ENCODE measurements at regions not wholly inside any gene's neighbourhood (a gene's known extent, or its start where the extent isn't known, plus 50 kb on each side); places are given as distances from the start of the nearest gene placed in this dataset.

- no peaks in the 10 kb centered on the region for H3K9me3 ChIP-seq (ENCODE audit: control insufficient read depth, insufficient read depth, low read length)
- H3K9ac ChIP-seq (ENCODE audit: low read depth, low read length): no peak overlapping the region
Observed at GRCh38 chr15:94535298-94536048, 304.1 kb downstream of the MCTP2 start.

GRCh38 chr15:94536549-94536948 lies 305.2 kb downstream of the MCTP2 start:
- Histone ChIP-seq H3K36me3 (ENCODE audit: insufficient read depth, low read length) (no peaks in the 10 kb centered on the region), H3K9ac (ENCODE audit: low read depth, low read length) (no peak overlapping the region), H3K9me3 (ENCODE audit: control insufficient read depth, insufficient read depth, low read length) (no peaks in the 10 kb centered on the region), H3K4me1 (ENCODE audit: insufficient read depth, low read length) (peaks cover 7% of the 10 kb centered on the region; the same call in 1 of the 2 replicates)

More at GRCh38 chr15:94535298-94536048, 304.1 kb downstream of the MCTP2 start:
- H3K4me1 ChIP-seq (ENCODE audit: insufficient read depth, low read length): peaks cover 7% of the 10 kb centered on the region; the same call in 1 of the 2 replicates
- no peaks in the 10 kb centered on the region for H3K36me3 ChIP-seq (ENCODE audit: insufficient read depth, low read length)

- Histone ChIP-seq H3K4me1 (ENCODE audit: insufficient read depth, low read length) (no peaks in the 10 kb centered on the region), H3K36me3 (ENCODE audit: insufficient read depth, low read length) (no peaks in the 10 kb centered on the region)
Observed at GRCh38 chr15:94538280-94538679, 306.9 kb downstream of the MCTP2 start.

DNA sequence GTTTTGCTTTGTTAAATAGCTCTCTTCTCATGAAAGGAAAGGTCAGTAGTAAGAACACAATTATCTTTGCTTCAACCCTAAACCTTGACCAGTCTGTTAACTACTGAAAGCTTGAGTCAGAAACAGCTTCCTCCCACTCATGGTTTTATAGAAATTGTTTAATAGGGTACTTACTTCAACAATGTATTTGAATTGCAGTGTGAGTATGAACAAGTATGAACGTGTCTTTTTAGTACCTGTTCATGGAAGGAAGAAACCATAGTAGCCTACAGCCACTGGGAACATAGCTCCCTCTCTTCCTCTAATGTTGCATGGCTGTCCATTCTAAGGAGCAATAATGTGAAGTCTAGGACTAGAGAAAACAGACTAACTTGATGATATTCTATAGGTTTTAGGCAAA lies 311.0 kb downstream of the MCTP2 start:
- Histone ChIP-seq H3K9ac (ENCODE audit: low read depth, low read length) (no peak overlapping the region), H3K36me3 (ENCODE audit: insufficient read depth, low read length) (no peaks in the 10 kb centered on the region), H3K4me1 (ENCODE audit: insufficient read depth, low read length) (no peaks in the 10 kb centered on the region), H3K9me3 (ENCODE audit: control insufficient read depth, insufficient read depth, low read length) (no peaks in the 10 kb centered on the region)

More at GRCh38 chr15:94538280-94538679, 306.9 kb downstream of the MCTP2 start:
- Histone ChIP-seq H3K9ac (ENCODE audit: low read depth, low read length) (no peak overlapping the region), H3K9me3 (ENCODE audit: control insufficient read depth, insufficient read depth, low read length) (no peaks in the 10 kb centered on the region)

DNA sequence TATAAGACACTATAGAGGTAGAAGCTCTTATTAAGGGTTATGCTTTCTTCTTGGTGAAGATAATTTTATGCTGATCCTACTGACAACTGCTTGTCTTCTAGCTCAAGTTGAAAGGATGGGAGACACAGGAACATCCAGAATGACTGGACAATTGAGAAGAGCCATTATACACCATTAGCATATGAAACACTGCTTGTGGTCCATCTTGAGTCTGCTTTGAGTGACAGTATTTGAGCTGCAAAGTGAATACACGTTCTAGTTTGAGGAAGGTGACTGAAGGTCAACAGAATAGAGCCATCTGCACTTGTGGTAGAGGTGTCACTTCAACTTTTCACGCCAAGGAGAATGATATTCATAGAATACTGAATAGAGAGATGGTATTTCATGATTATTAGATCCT lies 315.4 kb downstream of the MCTP2 start:
- Histone ChIP-seq H3K9ac (ENCODE audit: low read depth, low read length) (no peak overlapping the region), H3K9me3 (ENCODE audit: control insufficient read depth, insufficient read depth, low read length) (no peaks in the 10 kb centered on the region), H3K4me1 (ENCODE audit: insufficient read depth, low read length) (no peaks in the 10 kb centered on the region), H3K36me3 (ENCODE audit: insufficient read depth, low read length) (no peaks in the 10 kb centered on the region)

GRCh38 chr15:94547711-94548110 lies 316.4 kb downstream of the MCTP2 start:
- no peak overlapping the region for H3K9ac ChIP-seq (ENCODE audit: low read depth, low read length)
- H3K36me3 ChIP-seq (ENCODE audit: insufficient read depth, low read length): no peaks in the 10 kb centered on the region
- no peaks in the 10 kb centered on the region for H3K4me1 ChIP-seq (ENCODE audit: insufficient read depth, low read length)
- H3K9me3 ChIP-seq (ENCODE audit: control insufficient read depth, insufficient read depth, low read length): no peaks in the 10 kb centered on the region

DNA sequence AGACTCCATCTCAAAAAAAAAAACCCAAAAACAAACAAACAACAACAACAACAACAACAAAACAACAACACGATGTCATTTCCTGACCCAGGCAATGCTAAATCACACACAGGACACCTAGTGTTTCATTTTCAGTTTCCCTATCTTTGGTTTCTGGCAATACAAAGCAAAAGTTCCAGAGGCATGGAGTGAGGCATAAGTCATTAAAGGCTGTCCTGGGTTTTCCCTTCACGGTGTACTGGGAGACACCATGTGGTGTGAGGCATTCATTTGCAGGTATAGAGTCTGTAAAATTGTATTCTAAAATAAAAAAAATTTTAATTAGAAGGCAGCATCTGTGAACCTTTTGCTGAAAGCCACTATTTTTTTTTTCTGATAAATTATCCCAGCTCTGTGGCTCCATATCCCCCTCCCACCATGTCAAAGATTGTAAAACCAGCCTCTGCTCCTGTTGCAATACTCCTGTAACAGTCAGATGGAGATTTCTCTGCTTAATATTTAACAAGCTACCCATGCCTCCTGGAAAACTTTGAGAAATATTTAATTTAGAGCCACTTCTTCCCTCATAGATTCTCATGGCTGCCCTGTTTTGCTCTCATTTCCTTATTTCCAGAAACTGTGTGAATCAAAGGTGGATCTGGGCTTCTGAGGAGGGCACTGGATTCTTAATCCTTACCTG lies 324.6 kb downstream of the MCTP2 start:
- H3K9ac ChIP-seq (ENCODE audit: low read depth, low read length): no peak overlapping the region

GRCh38 chr15:94561036-94561689 lies 329.8 kb downstream of the MCTP2 start:
- Histone ChIP-seq H3K4me1 (ENCODE audit: insufficient read depth, low read length) (no peaks in the 10 kb centered on the region), H3K9ac (ENCODE audit: low read depth, low read length) (no peak overlapping the region), H3K9me3 (ENCODE audit: control insufficient read depth, insufficient read depth, low read length) (no peaks in the 10 kb centered on the region; the same call in 1 of the 2 replicates), H3K36me3 (ENCODE audit: insufficient read depth, low read length) (no peaks in the 10 kb centered on the region)

More for the DNA sequence above, 324.6 kb downstream of the MCTP2 start:
- no peaks in the 10 kb centered on the region for H3K9me3 ChIP-seq (ENCODE audit: control insufficient read depth, insufficient read depth, low read length)
- H3K36me3 ChIP-seq (ENCODE audit: insufficient read depth, low read length): no peaks in the 10 kb centered on the region
- H3K4me1 ChIP-seq (ENCODE audit: insufficient read depth, low read length): no peaks in the 10 kb centered on the region

DNA sequence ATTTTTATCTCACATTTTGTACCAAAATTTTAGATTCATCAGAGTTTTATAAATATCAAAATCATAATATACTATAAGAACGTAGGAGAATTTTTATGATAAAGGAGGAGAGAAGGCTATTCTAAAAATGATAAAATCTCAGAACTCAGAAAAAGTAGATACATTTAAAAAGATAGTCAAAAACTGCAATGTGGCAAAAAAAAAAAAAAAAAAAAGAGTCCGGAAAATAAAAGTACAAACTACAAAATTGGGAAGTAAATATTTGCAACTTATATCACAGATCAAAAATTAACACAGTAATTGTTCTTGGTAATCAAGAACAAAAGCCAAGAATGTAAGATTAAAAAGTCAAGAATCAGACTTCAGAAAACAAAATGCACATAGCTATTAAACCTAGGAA lies 332.1 kb downstream of the MCTP2 start:
- H3K9ac ChIP-seq (ENCODE audit: low read depth, low read length): no peak overlapping the region
- no peaks in the 10 kb centered on the region for H3K4me1 ChIP-seq (ENCODE audit: insufficient read depth, low read length)
- no peaks in the 10 kb centered on the region; the same call in 1 of the 2 replicates for H3K9me3 ChIP-seq (ENCODE audit: control insufficient read depth, insufficient read depth, low read length)
- no peaks in the 10 kb centered on the region for H3K36me3 ChIP-seq (ENCODE audit: insufficient read depth, low read length)

- no peaks in the 10 kb centered on the region for H3K36me3 ChIP-seq (ENCODE audit: insufficient read depth, low read length)
- peak overlapping the region; percentile 14; the same call in 1 of the 2 replicates for H3K9ac ChIP-seq (ENCODE audit: low read depth, low read length)
- H3K9me3 ChIP-seq (ENCODE audit: control insufficient read depth, insufficient read depth, low read length): no peaks in the 10 kb centered on the region
- H3K4me1 ChIP-seq (ENCODE audit: insufficient read depth, low read length): peaks cover 4% of the 10 kb centered on the region
Observed at GRCh38 chr15:94576889-94577533, 345.6 kb downstream of the MCTP2 start.

DNA sequence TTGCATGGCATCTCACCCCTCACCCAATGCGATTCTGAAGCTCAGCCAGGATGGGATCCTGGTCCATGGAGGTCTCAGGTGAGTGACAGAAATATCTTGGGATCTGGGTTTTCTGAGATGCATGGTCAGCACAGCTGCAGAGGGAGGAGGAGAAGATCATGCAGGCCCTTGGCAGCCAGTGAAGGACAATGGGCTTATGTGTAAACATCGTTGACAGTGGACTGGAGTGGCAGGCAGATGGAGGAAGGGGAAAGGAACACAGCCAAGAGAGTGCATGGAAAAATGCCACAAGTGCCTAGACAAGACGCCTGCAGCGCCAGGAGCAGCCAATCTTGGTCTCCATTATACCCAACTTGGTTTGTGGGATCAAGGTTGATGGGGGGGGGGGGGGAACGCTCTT lies 347.9 kb downstream of the MCTP2 start:
- no peak overlapping the region for H3K9ac ChIP-seq (ENCODE audit: low read depth, low read length)
- H3K9me3 ChIP-seq (ENCODE audit: control insufficient read depth, insufficient read depth, low read length): no peaks in the 10 kb centered on the region
- no peaks in the 10 kb centered on the region for H3K36me3 ChIP-seq (ENCODE audit: insufficient read depth, low read length)
- peaks cover 4% of the 10 kb centered on the region for H3K4me1 ChIP-seq (ENCODE audit: insufficient read depth, low read length)

DNA sequence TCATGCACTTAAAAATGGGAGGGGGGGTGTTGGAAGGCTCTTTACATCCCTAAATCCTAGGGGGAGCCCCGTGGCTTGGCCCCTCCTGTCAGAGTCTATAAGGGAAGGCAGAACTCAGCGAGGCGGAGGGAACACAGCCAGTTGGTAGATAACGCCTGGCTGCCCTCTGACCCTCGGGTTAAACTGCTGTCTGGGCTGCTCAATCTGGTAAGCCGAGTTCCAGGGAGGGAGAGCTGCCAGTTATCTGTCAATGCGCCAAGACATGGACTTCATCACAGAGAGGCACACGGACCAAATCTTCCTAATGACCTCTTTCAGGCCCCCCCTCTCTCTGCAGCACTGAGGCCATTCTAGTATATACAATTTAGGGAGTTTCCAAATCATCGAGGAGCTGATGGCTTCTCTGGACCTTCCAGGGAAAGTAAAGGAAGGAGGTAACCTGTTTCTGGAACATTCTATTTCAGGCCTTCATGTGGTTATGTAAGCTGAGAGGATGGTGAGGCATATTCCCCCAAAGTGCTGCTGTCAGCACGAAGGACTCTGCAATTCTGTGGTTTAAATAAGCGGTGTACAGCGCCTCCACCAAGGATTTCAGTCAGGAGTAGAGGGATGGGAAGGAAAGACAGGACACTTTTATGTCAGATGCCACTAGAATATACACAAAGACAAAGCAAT lies 349.0 kb downstream of the MCTP2 start:
- Histone ChIP-seq H3K9me3 (ENCODE audit: control insufficient read depth, insufficient read depth, low read length) (no peaks in the 10 kb centered on the region), H3K9ac (ENCODE audit: low read depth, low read length) (no peak overlapping the region), H3K36me3 (ENCODE audit: insufficient read depth, low read length) (no peaks in the 10 kb centered on the region), H3K4me1 (ENCODE audit: insufficient read depth, low read length) (peaks cover 4% of the 10 kb centered on the region)

DNA sequence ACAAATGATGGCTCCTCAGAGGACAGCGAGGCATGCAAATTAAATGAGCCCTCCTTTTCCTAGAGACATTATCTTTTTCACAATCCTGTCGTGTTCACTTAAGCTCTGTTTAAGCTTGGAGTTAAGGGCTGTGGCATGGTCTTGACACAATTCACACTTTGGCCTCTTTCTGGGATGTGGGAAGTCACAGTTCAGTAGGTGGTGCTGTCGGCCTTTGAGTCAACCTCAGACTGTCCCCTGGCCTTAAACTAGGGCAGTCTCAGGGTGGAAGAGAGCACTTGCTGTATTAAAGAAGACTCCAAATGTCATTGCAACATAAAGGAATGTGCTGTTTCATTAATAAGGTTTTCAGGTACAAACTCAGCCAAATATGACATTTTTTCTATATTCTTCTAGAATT lies 351.0 kb downstream of the MCTP2 start:
- Histone ChIP-seq H3K4me1 (ENCODE audit: insufficient read depth, low read length) (peaks cover 4% of the 10 kb centered on the region; the same call in 1 of the 2 replicates), H3K36me3 (ENCODE audit: insufficient read depth, low read length) (no peaks in the 10 kb centered on the region), H3K9ac (ENCODE audit: low read depth, low read length) (no peak overlapping the region), H3K9me3 (ENCODE audit: control insufficient read depth, insufficient read depth, low read length) (no peaks in the 10 kb centered on the region)

DNA sequence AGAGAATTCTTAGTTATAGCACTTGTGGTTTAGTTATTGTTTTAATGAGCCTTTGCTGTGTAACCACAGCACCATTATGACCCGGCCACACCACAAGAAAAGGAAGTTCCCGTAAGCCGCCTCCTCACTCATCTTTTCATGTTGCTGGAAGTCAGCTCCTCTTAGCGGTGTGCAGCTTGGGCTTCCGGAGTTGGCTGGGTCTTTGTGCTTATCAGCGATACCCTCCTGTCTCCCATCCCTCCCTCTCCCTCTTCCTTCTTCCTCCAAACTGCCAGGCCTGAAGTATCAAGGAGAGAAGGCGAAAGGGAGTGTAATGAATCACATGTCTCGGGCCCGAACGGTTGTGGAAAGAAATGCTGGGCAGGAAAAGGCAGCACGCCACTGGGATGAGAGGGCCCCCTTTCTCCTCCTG lies 353.5 kb downstream of the MCTP2 start:
- Histone ChIP-seq H3K9me3 (ENCODE audit: control insufficient read depth, insufficient read depth, low read length) (no peaks in the 10 kb centered on the region), H3K36me3 (ENCODE audit: insufficient read depth, low read length) (no peaks in the 10 kb centered on the region), H3K9ac (ENCODE audit: low read depth, low read length) (no peak overlapping the region), H3K4me1 (ENCODE audit: insufficient read depth, low read length) (peaks cover 4% of the 10 kb centered on the region; the same call in 1 of the 2 replicates)
